Stimulated activated CD4-positive, alpha-beta T cell treated with anti-CD3 and anti-CD28 coated beads, Interleukin-4, amount 100 ng/mL, for 48 hours (primary cell): ENCODE measurements at regions not wholly inside any gene's neighbourhood (a gene's known extent, or its start where the extent isn't known, plus 50 kb on each side); places are given as distances from the start of the nearest gene placed in this dataset.

Experiments
- DNase-seq, 2 donors: peaks; one replicate each; pipeline ENCODE4 v3.0.0-alpha.2; 2020; ENCODE audit warnings: low read depth in 2 of 2

DNA sequence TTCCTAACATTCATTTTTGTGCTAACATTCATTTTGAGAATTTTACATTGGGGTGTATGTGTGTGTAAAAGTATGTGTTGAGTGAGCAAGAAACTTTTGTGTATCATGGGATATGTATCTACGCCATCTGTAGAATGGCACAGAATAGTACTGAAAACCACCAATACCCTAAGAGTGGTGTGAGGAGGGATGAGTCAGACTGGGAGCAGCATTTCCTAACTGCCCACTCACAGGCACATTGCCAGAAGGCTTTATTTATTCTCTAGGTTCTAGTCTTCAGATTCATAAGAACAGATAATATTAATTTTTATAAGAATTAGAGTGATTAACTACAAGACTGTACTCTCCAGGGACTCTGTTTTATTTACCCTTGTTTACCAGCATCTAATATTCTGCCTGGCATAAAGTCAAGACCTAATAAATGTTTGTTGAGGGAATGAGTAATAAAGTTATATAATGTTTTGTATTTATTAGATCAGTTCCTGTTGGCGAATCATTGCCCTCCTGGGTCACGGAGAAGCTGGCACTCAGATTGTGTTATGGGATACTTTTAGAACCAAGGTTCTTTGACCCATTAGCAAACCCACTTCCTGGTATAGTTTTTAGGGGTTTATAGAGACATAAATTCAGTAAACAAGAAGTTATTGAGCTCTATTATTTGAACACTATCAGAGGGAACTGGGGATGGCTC lies 159.1 kb upstream of the PPP2R2B start:
- DNase-seq, result no peak

- no peak for DNase-seq
These were observed 162.3 kb upstream of the PPP2R2B start for GRCh38 chr5:147040856-147041255.

DNA sequence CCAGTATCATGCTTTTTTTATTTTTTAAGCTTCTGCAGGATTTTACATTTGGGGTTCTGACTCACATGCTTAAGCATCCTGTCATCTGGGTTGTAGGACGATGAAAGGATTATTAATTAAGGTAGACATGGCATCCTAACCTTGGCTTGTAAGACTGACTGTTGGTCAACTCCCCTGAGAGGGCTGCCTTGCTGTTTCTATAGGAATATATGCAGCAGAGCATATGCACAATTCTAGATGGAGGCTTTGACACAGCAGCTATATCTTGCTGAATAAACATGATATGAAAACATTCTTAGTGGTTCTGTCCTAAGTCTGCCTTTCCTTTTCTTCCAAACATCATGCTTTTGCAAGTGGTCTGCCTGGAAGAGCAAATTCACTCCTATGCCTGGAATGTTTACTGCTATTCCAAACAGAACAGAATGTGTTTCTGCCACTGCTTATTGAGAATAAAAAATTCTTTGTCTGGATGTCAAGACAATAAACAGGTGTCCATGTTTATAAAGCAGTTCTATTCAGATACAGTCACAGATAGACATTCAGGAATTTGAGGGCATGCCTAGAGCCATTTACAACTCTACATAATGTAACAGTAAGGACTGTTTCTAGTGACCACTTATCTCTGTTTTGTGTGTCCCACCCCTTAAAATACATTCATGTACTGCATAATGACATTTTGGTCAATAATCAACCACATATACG lies 166.2 kb upstream of the PPP2R2B start:
- no peak for DNase-seq

DNA sequence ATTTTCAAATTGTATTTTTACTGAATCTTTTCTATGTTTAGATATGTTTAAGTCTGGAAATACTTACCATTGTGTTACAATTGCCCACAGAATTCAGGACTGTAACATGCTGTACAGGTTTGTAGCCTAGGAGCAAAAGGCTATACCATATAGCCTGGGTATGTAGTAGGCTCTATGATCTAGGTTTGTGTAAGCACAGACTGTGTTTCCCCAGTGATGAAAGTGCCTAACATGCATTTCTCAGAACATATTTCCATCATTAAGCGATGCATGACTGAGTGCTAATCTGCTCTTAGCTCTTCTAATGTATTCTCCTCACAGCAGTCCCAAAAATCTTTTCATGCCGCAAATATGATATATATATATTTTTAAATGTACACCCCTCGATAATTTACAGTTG lies 166.7 kb upstream of the PPP2R2B start:
- DNase-seq, result no peak

- no peak for DNase-seq
These were observed 167.7 kb upstream of the PPP2R2B start for GRCh38 chr5:147046281-147046680.

DNA sequence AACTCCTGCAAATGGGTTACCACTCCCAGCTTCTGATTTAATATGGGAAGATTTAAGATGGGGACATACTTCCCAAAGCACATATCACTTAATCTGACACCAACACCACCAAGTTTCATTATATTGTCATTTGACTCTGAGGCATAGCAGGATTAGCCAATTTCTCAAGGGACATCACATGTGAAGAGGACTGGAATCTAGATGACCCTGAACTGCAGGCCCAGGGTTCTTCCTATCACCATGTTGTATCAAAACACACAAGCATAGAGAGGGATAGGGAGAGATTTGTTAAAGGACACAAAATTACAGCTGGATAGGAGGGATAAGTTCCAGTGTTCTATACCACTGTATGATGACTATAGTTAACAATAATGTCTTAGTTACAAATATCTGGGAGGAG lies 168.3 kb upstream of the PPP2R2B start:
- no peak for DNase-seq

DNA sequence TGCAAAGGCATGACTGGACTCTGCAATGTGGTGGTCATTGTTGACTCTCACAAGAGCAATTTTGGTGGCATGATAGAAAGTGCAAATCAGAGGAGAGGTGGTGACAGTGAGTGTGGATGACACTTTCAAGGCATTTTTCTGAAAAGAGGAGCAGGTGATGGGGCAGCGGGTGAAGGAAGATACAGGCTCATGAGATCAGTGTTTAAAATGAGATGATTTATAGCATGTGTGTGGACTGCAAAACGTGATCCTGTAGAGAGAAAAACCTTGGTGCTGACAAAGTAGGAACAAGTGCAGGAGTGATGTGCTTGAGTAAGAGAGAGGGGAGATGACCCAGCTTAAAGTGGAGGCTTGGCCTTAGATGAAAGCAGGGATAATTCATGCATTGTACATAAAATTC lies 171.2 kb upstream of the PPP2R2B start:
- no peak for DNase-seq

DNA sequence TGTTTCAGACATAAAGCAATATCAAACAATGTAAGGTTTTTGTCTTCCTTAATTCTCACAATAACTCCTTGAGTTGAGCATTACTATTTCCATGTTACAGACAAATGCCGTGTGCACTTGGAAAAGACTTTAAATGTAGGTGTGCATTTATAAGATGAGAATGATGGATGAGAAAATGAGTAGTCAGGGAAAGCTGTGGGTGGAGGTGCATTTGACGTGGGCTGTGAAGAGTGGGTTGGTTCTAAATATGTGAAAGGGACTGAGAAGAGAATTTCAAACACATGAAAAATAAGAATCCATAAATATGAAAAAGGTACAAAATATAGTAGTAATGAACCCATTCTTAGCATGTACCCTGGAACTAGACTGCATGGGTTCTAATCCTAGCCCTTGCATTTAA lies 171.6 kb upstream of the PPP2R2B start:
- no peak for DNase-seq

- no peak for DNase-seq
These were observed 172.6 kb upstream of the PPP2R2B start for GRCh38 chr5:147051193-147051592.

GRCh38 chr5:147052519-147052918 lies 174.0 kb upstream of the PPP2R2B start:
- DNase-seq, result no peak

DNA sequence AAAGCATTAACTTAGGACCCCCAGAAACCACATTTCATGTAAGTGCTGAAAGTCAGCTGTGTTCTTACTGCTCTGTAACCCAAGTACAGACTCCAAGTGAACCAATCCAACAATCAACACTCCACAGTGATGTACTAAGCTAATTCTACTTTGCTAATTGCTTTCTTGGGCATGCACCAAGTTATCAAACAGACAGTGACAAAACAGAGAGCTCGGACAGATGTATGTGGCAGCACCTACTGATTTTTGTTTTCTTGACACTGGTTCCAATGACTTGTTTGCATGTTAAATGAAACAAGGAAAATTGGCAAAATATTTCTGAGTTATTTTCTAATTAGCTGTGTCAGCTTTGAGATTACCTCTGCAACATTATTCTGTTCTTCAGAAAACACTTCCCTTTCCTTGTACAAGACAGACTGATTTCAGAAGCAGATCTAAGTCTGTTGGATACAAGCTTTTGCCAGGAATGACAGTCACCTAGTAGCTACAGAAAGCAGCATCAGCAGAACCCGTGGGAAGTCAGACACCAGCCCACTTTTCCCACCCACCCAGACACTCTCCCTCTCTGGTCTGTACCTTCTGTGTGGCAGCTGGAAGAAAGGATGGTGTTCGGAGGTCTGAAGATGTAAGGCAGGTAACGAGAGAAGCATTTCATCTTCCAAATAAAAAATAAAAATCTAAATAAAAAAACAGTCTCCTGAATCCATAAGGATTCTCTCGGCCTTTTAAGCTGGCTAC lies 176.7 kb upstream of the PPP2R2B start:
- DNase-seq, result no peak

DNA sequence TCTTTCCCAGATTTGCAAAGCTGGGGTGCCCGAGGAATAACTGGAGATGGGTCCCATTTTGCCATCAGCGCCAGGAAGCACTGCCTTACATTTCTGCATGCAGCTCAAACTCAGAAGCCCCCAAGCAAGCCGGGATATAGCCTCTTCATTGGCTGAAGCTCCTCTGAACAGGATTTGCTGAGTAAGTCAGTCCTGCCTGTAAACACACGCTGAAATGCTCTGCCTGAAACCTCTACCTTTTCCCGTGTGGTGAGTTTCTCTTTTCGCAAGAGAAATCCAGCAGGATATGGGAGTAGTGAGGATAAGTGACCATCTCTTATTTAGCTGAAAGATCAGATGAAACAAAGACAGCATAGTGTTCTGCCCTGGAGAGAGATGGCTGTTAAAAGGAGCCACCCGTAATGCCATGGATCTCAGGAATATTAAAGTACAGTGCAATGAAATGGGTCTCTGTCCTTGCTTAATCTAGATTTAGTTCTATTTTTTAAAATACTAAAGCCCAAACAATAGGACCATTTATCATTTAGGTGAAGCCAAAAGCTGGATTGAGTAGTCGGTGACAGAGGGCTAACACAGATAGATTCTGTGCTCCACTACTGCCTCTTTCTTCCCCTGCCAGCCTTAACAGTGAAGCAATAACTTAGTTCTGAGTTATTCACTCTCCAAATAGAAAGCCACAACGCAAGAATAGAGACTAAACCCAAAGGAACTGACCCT lies 177.5 kb upstream of the PPP2R2B start:
- DNase-seq, result no peak

DNA sequence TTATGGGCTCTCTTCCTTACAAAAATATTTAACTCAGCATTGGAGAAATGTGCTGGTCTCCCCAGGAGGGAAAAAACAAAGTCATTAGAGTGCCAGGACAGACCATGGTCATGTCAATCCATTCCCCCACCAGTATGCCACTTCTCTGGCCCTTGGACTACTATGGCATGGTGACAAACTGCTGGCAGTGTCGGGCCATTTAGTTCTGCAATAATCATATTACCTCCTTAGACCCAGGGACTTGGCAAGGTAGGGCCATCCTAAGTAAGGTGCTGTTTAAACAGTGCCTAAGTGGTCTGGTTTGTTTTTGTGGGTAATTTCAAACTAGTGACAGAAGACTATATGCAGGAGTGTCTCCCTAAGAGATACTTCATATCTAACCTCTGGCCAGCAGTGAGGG lies 177.8 kb upstream of the STK32A start:
- no peak for DNase-seq

GRCh38 chr5:147061431-147061830 lies 173.4 kb upstream of the STK32A start:
- DNase-seq, result no peak

GRCh38 chr5:147062427-147062826 lies 172.4 kb upstream of the STK32A start:
- DNase-seq, result no peak

DNA sequence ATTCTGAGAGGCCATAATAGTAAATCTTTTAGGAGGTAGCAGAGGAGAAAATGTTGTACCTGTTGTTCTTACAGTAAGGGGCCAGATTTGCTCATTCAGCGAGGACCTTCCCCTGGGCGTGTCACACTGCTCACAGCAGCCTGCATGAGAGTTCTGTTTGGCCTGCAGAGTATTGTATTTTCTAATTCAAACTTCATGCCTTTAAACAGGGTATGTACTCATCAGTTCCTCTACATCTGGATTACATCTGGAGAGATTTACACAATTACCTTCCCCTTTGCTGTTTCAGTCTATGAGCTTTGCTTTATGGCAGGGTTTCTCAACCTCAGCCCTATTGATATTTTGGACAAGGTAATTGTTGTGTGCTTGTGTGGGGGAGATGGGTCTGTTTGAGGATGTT lies 170.9 kb upstream of the STK32A start:
- no peak for DNase-seq

- no peak for DNase-seq
These were observed 169.8 kb upstream of the STK32A start for GRCh38 chr5:147065071-147065470.

DNA sequence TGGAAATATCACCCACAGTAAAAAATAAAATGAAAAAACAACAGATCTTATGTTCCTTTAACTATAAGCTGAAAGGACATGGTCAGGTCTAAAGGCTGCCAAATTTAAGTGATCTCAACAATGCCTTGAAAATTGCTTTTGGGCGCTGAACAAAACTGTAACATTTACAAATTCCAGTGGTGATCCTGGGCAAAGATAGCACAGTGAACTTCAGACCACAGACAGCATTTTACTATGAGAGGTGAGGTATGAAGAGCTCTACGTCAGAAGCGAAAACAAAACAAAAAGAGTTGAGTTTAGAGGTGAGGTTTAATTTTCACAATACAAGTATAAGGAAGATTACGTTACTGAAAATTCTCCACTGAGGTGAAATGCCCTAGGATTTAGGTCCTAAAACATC lies 165.8 kb upstream of the STK32A start:
- no peak for DNase-seq

- DNase-seq, result no peak
These were observed 162.2 kb upstream of the STK32A start for GRCh38 chr5:147072622-147073021.

- DNase-seq, result no peak
These were observed 161.7 kb upstream of the STK32A start for GRCh38 chr5:147073098-147073497.

DNA sequence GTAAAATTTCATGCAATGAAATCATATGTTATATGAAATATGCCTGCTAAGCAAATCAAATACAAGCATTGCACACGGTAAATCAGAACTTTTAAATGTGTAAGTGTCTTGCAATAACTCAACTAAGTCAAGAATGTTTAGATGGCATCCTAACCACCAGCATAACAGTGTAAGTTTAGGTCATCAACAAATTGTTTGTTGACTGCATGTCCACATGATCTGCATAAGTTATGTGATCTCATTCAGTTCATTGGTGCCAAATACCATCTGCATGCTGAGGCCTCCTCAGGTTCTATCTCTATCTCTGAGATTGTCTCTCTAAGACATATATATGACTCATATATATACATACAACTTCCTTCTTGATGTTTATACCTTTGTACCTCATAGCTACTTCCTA lies 159.6 kb upstream of the STK32A start:
- no peak for DNase-seq

DNA sequence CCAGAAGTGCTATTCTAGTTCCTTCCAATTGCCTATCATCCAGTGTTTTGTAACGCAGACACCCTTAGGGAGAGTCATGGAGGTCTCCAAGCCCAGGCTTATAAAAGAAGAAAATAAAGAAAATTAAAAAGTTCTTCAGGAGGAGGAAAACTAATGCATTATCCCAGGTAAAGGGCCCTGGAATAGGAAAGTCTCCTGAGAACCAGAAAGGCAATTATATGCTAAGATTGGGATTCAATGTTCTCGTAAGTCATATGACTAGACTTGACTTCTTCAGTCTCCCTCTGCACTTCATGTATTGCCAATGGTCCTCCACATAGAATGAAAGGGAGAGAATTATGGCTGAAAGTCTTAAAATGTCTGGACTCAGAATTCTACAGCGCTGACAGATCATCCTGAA lies 154.4 kb upstream of the STK32A start:
- DNase-seq, result no peak
